Fibroblast of lung (primary cell): ENCODE measurements at regions not wholly inside any gene's neighbourhood (a gene's known extent, or its start where the extent isn't known, plus 50 kb on each side); places are given as distances from the start of the nearest gene placed in this dataset.

ENCODE experiments used
- DNase-seq, 2 donors: peaks; one replicate each; pipeline versions ENCODE4 v3.0.0 to v3.0.0-alpha.2; 2010; ENCODE audit warnings: low read depth in 2 of 2
- H2AFZ ChIP-seq: 2 replicates; pipeline ENCODE4 v1.5.1; 2012; ENCODE audit warnings: low read length, control low read depth, inconsistent platforms
- H3K27ac ChIP-seq: 2 replicates; pipeline ENCODE4 v1.5.1; 2011; ENCODE audit warnings: low read length, control low read depth; ENCODE audit not compliant: insufficient read depth
- H3K27me3 ChIP-seq: 2 replicates; pipeline ENCODE4 v1.5.1; 2011; ENCODE audit warnings: mild to moderate bottlenecking, low read length; ENCODE audit not compliant: control insufficient read depth, insufficient read depth
- H3K36me3 ChIP-seq: 2 replicates; pipeline ENCODE4 v1.5.1; 2011; ENCODE audit warnings: low read length; ENCODE audit not compliant: control insufficient read depth, insufficient read depth
- H3K4me1 ChIP-seq: 2 replicates; pipeline ENCODE4 v1.5.1; 2011; ENCODE audit warnings: low read length; ENCODE audit not compliant: control insufficient read depth, insufficient read depth; ENCODE audit errors: extremely low read depth
- H3K4me2 ChIP-seq: 2 replicates; pipeline ENCODE4 v1.5.1; 2011; ENCODE audit warnings: low read length, control low read depth; ENCODE audit not compliant: insufficient read depth; ENCODE audit errors: extremely low read depth
- H3K4me3 ChIP-seq, 4 experiments: fragments of 200-600 bp in 1 of 4; sonication (generic) in 1 of 4; replicated peaks in 1 of 4; 2 replicates each; pipeline ENCODE4 v1.5.1; 2011 to 2016; ENCODE audit warnings: low read length in 4 of 4, low read depth in 3 of 4, mild to moderate bottlenecking in 3 of 4, control low read depth in 2 of 4, inconsistent platforms in 1 of 4, mixed read lengths in 1 of 4; ENCODE audit not compliant: insufficient read depth in 1 of 4; ENCODE audit errors: control extremely low read depth in 1 of 4
- H3K79me2 ChIP-seq: 2 replicates; pipeline ENCODE4 v1.5.1; 2012; ENCODE audit warnings: mild to moderate bottlenecking, low read length, inconsistent platforms; ENCODE audit not compliant: control insufficient read depth, insufficient read depth
- H3K9ac ChIP-seq: 2 replicates; pipeline ENCODE4 v1.5.1; 2011; ENCODE audit warnings: mild to moderate bottlenecking, low read length, control low read depth; ENCODE audit not compliant: insufficient read depth
- H3K9me3 ChIP-seq: 2 replicates; pipeline ENCODE4 v1.5.1; 2012; ENCODE audit warnings: low read depth, low read length; ENCODE audit not compliant: control insufficient read depth, insufficient read depth
- H4K20me1 ChIP-seq: 2 replicates; pipeline ENCODE4 v1.5.1; 2011; ENCODE audit warnings: low read length; ENCODE audit not compliant: control insufficient read depth, insufficient read depth; ENCODE audit errors: extremely low read depth
- EZH2 ChIP-seq: IDR thresholded peaks from 2 replicates; pipeline ENCODE4 v1.5.1; 2012; ENCODE audit warnings: low read length, control low read depth, mild to moderate bottlenecking; ENCODE audit errors: missing control alignments
- TF ChIP-seq, protein P1 (sequence below), 2 donors: IDR thresholded peaks in 1 of 2; conservative IDR thresholded peaks in 1 of 2; 1 replicate in 1 of 2; 2 replicates in 1 of 2; pipeline ENCODE4 v1.5.1; 2011 to 2012; ENCODE audit warnings: low read length in 2 of 2, control low read depth in 1 of 2, inconsistent platforms in 1 of 2, low read depth in 1 of 2, mild to moderate bottlenecking in 1 of 2

DNA sequence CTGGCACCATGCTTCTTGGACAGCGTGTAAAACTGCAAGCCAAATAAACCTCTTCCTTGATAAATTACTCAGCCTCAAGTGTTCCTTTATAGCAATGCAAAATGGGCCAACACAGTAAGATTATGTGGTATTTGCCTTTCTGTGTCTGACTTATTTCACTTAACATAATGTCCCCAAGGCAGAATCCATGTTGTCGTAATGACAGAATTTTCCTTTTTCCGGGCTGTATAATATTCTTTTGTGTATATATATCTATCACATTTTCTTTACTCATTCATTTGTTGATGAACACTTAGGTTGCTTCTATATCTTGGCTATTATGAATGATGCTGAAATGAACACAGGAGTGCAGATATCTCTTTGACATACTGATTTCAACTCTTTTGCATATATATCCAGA, 209.1 kb upstream of the PTER start:
- TF ChIP-seq, protein P1, sequence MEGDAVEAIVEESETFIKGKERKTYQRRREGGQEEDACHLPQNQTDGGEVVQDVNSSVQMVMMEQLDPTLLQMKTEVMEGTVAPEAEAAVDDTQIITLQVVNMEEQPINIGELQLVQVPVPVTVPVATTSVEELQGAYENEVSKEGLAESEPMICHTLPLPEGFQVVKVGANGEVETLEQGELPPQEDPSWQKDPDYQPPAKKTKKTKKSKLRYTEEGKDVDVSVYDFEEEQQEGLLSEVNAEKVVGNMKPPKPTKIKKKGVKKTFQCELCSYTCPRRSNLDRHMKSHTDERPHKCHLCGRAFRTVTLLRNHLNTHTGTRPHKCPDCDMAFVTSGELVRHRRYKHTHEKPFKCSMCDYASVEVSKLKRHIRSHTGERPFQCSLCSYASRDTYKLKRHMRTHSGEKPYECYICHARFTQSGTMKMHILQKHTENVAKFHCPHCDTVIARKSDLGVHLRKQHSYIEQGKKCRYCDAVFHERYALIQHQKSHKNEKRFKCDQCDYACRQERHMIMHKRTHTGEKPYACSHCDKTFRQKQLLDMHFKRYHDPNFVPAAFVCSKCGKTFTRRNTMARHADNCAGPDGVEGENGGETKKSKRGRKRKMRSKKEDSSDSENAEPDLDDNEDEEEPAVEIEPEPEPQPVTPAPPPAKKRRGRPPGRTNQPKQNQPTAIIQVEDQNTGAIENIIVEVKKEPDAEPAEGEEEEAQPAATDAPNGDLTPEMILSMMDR (conservative IDR thresholded peaks at IDR 0.05 in 1 of 2, IDR thresholded peaks at IDR 0.05 in 1 of 2; ENCODE audit: low read depth in 1 of 2, low read length in 2 of 2), result no peak
- no peak for TF ChIP-seq EZH2
- no peaks in the 10 kb centered on the region for H3K4me1 ChIP-seq
- H3K79me2 ChIP-seq, result no peaks in the 10 kb centered on the region
- no peaks in the 10 kb centered on the region for H4K20me1 ChIP-seq
- H3K36me3 ChIP-seq, result no peaks in the 10 kb centered on the region
- H3K4me2 ChIP-seq, result no peak overlapping the region
- no peak overlapping the region for H3K9ac ChIP-seq
- H3K27me3 ChIP-seq, result no peaks in the 10 kb centered on the region
- no peaks in the 10 kb centered on the region for H3K9me3 ChIP-seq
- no peak overlapping the region for H2AFZ ChIP-seq
- H3K27ac ChIP-seq, result no peak overlapping the region
- no peak for DNase-seq
- H3K4me3 ChIP-seq, result no peak overlapping the region

DNA sequence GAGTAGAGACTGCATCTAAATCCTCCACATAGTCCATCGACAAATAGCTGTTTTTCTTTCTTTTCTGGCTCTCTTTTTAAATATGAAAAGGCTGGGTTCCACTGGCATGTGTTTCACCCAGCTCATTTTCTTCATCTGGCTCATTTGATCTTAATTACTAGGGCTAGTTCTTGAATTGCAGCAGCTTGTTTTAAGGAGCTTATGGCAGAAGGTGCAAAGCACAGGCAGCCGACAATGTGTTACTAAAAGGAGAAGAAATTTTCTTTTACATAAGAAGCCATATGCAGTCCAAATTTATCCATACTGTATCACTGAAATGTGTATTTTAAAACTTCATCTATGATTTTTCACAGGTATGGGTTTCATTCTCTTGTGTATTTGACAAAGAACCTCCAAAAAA, 205.6 kb upstream of the PTER start:
- no peaks in the 10 kb centered on the region for H3K4me1 ChIP-seq
- H3K79me2 ChIP-seq, result no peaks in the 10 kb centered on the region
- no peak overlapping the region for H3K4me3 ChIP-seq
- TF ChIP-seq, protein P1 (conservative IDR thresholded peaks at IDR 0.05 in 1 of 2, IDR thresholded peaks at IDR 0.05 in 1 of 2; ENCODE audit: low read depth in 1 of 2, low read length in 2 of 2), result no peak
- no peak for TF ChIP-seq EZH2
- H4K20me1 ChIP-seq, result no peaks in the 10 kb centered on the region
- no peaks in the 10 kb centered on the region for H3K27me3 ChIP-seq
- H2AFZ ChIP-seq, result no peak overlapping the region
- H3K4me2 ChIP-seq, result no peak overlapping the region
- H3K9ac ChIP-seq, result no peak overlapping the region
- H3K27ac ChIP-seq, result no peak overlapping the region
- no peaks in the 10 kb centered on the region for H3K36me3 ChIP-seq
- H3K9me3 ChIP-seq, result no peaks in the 10 kb centered on the region
- no peak for DNase-seq

DNA sequence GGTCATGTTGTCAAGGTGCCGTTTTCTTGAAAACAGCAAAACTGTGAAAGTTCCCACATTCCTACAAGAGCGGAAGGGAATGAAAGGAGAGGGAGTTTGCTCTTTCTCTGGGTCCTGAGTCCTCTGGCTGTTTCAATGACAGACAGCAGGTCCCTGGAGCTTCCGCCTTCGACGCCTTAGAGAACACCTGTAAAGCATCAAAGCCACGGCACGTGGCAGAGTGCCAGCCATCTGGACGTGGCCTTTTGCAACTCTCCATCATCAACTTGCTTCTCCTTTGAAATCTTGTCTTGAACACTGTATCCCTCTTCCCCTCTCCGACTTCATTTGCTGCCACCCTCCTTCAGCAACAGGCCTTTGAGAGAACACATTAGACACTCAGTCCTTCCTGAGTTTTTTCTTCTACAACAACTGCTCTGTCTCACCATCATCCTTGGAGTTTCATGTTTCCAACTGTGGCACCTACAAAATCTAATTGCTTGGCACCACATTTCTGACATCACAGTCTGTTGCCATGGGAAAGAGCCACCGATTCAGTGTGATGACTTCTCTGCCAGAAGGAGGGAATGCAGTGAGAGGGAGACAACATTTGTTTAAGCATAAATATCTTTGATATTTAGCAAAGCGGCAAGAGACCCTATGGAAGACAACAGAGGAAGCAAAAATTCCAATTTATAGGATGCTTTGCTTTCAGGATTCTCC, 204.9 kb upstream of the PTER start:
- Histone ChIP-seq H2AFZ (no peak overlapping the region), H3K27me3 (no peaks in the 10 kb centered on the region), H3K9me3 (no peaks in the 10 kb centered on the region), H3K79me2 (no peaks in the 10 kb centered on the region), H3K27ac (no peak overlapping the region), H3K4me1 (no peaks in the 10 kb centered on the region), H4K20me1 (no peaks in the 10 kb centered on the region), H3K9ac (no peak overlapping the region), H3K36me3 (no peaks in the 10 kb centered on the region), H3K4me2 (no peak overlapping the region), H3K4me3 (no peak overlapping the region)
- no peak for DNase-seq
- TF ChIP-seq, protein P1 (conservative IDR thresholded peaks at IDR 0.05 in 1 of 2, IDR thresholded peaks at IDR 0.05 in 1 of 2; ENCODE audit: low read depth in 1 of 2, low read length in 2 of 2), result no peak
- no peak for TF ChIP-seq EZH2
